ENCODE measurements at regions not wholly inside any gene's neighbourhood (a gene's known extent, or its start where the extent isn't known, plus 50 kb on each side); places are given as distances from the start of the nearest gene placed in this dataset.

DNA sequence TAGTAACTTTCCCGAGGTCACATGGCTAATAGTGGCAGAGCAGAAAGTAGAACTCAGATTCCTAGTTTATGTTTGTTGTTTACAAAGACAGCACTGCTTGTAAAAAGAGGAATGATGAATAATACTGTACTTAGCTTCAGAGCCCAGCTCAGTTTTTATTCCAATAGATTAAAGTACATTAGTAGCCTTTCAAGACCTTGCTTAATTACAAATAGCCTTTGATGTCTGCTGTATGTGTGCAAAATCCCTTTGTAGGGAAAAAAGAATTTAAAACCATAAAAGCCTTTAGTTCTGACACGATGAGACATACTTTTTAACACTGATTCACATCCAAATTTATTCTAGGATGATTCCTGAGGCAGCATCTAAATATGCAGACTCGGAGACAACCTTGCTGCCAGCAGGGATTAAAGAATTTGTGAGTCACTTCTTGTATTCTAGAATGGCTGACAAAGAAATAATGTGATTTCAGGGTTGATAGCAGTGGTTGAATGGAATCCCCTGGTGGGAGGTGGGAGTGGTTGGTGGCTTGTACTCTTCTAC lies 324.2 kb upstream of the TGFBR2 start:
- TF ChIP-seq CTCF (IDR thresholded peaks at IDR 0.05) (no peak), POLR2AphosphoS5 (IDR thresholded peaks at IDR 0.05; ENCODE audit: low read depth, low read length) (no peak)

Data from Panc1 (cell line).